ENCODE measurements at regions not wholly inside any gene's neighbourhood (a gene's known extent, or its start where the extent isn't known, plus 50 kb on each side); places are given as distances from the start of the nearest gene placed in this dataset.

- Histone ChIP-seq H3K4me1 (ENCODE audit: low read depth) (no peaks in the 10 kb centered on the region), H3K36me3 (ENCODE audit: low read depth) (no peaks in the 10 kb centered on the region), H3K4me3 (no peak overlapping the region), H3K9me3 (no peaks in the 10 kb centered on the region)
- TF ChIP-seq, protein P1, sequence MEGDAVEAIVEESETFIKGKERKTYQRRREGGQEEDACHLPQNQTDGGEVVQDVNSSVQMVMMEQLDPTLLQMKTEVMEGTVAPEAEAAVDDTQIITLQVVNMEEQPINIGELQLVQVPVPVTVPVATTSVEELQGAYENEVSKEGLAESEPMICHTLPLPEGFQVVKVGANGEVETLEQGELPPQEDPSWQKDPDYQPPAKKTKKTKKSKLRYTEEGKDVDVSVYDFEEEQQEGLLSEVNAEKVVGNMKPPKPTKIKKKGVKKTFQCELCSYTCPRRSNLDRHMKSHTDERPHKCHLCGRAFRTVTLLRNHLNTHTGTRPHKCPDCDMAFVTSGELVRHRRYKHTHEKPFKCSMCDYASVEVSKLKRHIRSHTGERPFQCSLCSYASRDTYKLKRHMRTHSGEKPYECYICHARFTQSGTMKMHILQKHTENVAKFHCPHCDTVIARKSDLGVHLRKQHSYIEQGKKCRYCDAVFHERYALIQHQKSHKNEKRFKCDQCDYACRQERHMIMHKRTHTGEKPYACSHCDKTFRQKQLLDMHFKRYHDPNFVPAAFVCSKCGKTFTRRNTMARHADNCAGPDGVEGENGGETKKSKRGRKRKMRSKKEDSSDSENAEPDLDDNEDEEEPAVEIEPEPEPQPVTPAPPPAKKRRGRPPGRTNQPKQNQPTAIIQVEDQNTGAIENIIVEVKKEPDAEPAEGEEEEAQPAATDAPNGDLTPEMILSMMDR (IDR thresholded peaks at IDR 0.05) = no peak
- intact Hi-C loops (cut with DNase I, micrococcal nuclease) = no loop called here
- DNase-seq = no peak
- ATAC-seq = no peak
These were observed 93.0 kb upstream of the CTAGE1 start for GRCh38 chr18:22510697-22511096.

DNA sequence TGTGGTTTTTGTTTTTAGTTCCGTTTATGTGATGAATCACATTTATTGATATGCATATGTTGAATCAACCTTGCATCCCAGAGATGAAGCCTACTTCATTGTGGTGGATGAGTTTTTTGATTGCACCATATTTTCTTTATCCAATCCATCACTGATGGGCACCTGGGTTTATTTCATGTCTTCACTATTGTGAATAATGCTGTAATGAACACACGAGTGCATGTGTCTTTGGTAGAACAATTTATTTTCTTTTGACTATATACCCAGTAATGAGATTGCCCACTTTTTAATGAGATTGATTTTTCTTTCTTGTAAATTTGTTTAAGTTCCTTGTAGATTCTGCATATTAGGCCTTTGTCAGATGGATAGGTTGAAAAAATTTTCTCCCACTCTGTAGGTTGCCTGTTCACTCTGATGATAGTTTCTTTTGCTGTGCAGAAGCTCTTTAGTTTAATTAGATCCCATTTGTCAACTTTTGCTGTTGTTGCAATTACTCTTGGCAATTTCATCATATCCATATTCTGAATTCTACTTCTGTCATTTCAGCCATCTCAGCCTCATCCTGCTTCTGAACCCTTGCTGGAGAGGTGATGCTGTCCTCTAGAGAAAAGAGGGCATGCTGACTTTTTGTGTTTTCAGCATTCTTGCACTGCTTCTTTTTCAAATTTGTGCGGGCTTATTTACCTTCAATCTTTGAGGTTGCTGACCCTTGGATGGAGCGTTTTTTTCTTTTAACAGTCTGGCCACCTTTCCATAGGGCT lies 96.2 kb upstream of the CTAGE1 start:
- no peaks in the 10 kb centered on the region for H3K36me3 ChIP-seq (ENCODE audit: low read depth)
- TF ChIP-seq, protein P1 (IDR thresholded peaks at IDR 0.05) = no peak
- H3K4me3 ChIP-seq = no peak overlapping the region
- no peaks in the 10 kb centered on the region for H3K9me3 ChIP-seq
- no peak for ATAC-seq
- intact Hi-C loops (cut with DNase I, micrococcal nuclease) = no loop called here
- no peak for DNase-seq
- no peaks in the 10 kb centered on the region for H3K4me1 ChIP-seq (ENCODE audit: low read depth)

DNA sequence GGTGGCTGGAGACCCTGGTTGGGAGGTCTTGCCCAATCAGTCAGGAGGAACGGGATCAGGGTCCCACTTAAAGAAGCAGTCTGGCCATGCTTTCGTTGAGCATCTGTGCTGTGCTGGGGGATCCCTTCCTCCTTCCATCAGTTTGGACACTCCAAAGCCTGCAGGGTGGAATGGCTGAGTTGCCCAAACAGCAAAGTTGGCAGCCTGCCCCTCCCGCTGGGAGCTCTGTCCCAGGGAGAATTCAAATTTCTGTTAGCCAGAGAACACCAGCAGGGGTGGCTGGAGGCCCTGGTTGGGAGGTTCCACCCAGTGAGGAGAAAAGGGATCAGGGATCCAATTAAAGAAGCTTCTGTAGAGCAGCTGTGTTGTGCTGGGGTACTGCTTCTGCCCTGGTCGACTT lies 96.9 kb upstream of the CTAGE1 start:
- DNase-seq (no peak), ATAC-seq (no peak)
- Histone ChIP-seq H3K36me3 (ENCODE audit: low read depth) (no peaks in the 10 kb centered on the region), H3K4me1 (ENCODE audit: low read depth) (no peaks in the 10 kb centered on the region), H3K9me3 (no peaks in the 10 kb centered on the region), H3K4me3 (no peak overlapping the region)
- TF ChIP-seq, protein P1 (IDR thresholded peaks at IDR 0.05) = no peak
- intact Hi-C loops (cut with DNase I, micrococcal nuclease) = no loop called here

- intact Hi-C loops (cut with DNase I, micrococcal nuclease) = no loop called here
- DNase-seq = no peak
- no peak for ATAC-seq
- Histone ChIP-seq H3K4me3 (no peak overlapping the region), H3K9me3 (no peaks in the 10 kb centered on the region), H3K36me3 (ENCODE audit: low read depth) (no peaks in the 10 kb centered on the region), H3K4me1 (ENCODE audit: low read depth) (no peaks in the 10 kb centered on the region)
- TF ChIP-seq, protein P1 (IDR thresholded peaks at IDR 0.05) = no peak
These were observed 97.5 kb upstream of the CTAGE1 start for GRCh38 chr18:22515250-22515649.

DNA sequence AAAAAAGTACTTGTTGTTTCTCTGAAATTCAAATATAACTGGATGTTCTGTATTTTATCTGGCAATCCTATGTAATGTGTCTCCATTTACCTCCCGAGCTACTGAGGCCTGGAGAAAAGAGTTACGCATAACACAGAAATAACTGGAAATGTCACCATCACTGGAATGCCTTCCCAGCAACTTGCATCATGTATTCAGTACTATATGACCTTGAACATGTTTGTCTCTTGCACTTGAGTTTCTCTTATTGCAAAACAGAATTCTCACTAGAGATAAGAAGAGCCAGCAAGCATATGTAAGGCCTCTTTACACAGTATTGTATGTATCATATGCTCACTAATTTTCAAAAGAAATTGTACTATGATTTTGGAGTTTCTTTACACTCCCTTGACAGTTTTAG lies 99.6 kb upstream of the CTAGE1 start:
- ATAC-seq (no peak), DNase-seq (no peak)
- no peaks in the 10 kb centered on the region for H3K4me1 ChIP-seq (ENCODE audit: low read depth)
- H3K4me3 ChIP-seq = no peak overlapping the region
- TF ChIP-seq, protein P1 (IDR thresholded peaks at IDR 0.05) = no peak
- no peaks in the 10 kb centered on the region for H3K9me3 ChIP-seq
- intact Hi-C loops (cut with DNase I, micrococcal nuclease) = no loop called here
- no peaks in the 10 kb centered on the region for H3K36me3 ChIP-seq (ENCODE audit: low read depth)

All from mucosa of descending colon (tissue), 3 donors.